Thoracic aorta (tissue), 2 donors: ENCODE measurements at regions not wholly inside any gene's neighbourhood (a gene's known extent, or its start where the extent isn't known, plus 50 kb on each side); places are given as distances from the start of the nearest gene placed in this dataset.

Source experiments
- ATAC-seq: fragments of 150-250 bp; one replicate; pipeline ENCODE4 v1.8.0; 2017; ENCODE audit warnings: low read depth; ENCODE audit not compliant: insufficient number of reproducible peaks, low FRiP score
- DNase-seq: peaks from one replicate; pipeline ENCODE4 v3.0.0-alpha.2; 2020; ENCODE audit warnings: low spot score
- H3K27ac ChIP-seq, 2 donors: fragments of 200-600 bp; sonication (generic); 1 replicate in 1 of 2; 2 replicates in 1 of 2; pipeline ENCODE4 v1.5.1; 2016; ENCODE audit warnings: mild to moderate bottlenecking in 2 of 2, moderate library complexity in 2 of 2
- H3K27me3 ChIP-seq: fragments of 200-600 bp; sonication (generic); replicated peaks from 2 replicates; pipeline ENCODE4 v1.6.0; 2016; ENCODE audit warnings: mild to moderate bottlenecking; ENCODE audit not compliant: insufficient read depth
- H3K36me3 ChIP-seq: fragments of 200-600 bp; sonication (generic); one replicate; pipeline ENCODE4 v1.5.1; 2016
- H3K4me1 ChIP-seq, 2 donors: fragments of 200-600 bp; sonication (generic); 1 replicate in 1 of 2; 2 replicates in 1 of 2; pipeline versions ENCODE4 v1.5.1 to v1.6.0; 2016; ENCODE audit warnings: low read depth in 2 of 2, mild to moderate bottlenecking in 1 of 2; ENCODE audit not compliant: control insufficient read depth in 1 of 2
- H3K4me3 ChIP-seq: fragments of 200-600 bp; sonication (generic); 2 replicates; pipeline ENCODE4 v1.5.1; 2016; ENCODE audit warnings: mild to moderate bottlenecking
- H3K9me3 ChIP-seq: fragments of 200-600 bp; sonication (generic); 2 replicates; pipeline ENCODE4 v1.5.1; 2016
- CTCF ChIP-seq: fragments of 200-600 bp; sonication (generic); IDR thresholded peaks from one replicate; pipeline ENCODE4 v1.5.1; 2019; ENCODE audit warnings: antibody characterized with exemption

- Histone ChIP-seq H3K4me1 (no peaks in the 10 kb centered on the region), H3K27ac (no peak overlapping the region), H3K36me3 (no peaks in the 10 kb centered on the region), H3K27me3 (no peaks in the 10 kb centered on the region), H3K4me3 (no peak overlapping the region), H3K9me3 (no peaks in the 10 kb centered on the region)
- TF ChIP-seq CTCF = no peak
- DNase-seq (no peak), ATAC-seq (no peak)
Measured at GRCh38 chr4:75110061-75110460, 177.1 kb downstream of the PARM1 start.

- Histone ChIP-seq H3K4me3 (no peak overlapping the region), H3K36me3 (no peaks in the 10 kb centered on the region), H3K27ac (no peak overlapping the region), H3K27me3 (no peaks in the 10 kb centered on the region), H3K4me1 (peaks cover 0 to 6% of the 10 kb centered on the region in 2 donors), H3K9me3 (no peaks in the 10 kb centered on the region)
- DNase-seq (no peak), ATAC-seq (no peak)
- TF ChIP-seq CTCF = no peak
Measured at GRCh38 chr4:75107755-75108612, 175.1 kb downstream of the PARM1 start.

- DNase-seq = no peak
- ATAC-seq = no peak
- peaks cover 3 to 16% of the 10 kb centered on the region in 2 donors for H3K4me1 ChIP-seq
Measured at GRCh38 chr4:75102787-75103085, 169.8 kb downstream of the PARM1 start.

GRCh38 chr4:75101906-75102786 is 169.2 kb downstream of the PARM1 start:
- Histone ChIP-seq H3K4me3 (no peak overlapping the region), H3K9me3 (no peaks in the 10 kb centered on the region), H3K36me3 (no peaks in the 10 kb centered on the region), H3K27ac (no peak overlapping the region), H3K4me1 (peaks cover 3 to 16% of the 10 kb centered on the region in 2 donors), H3K27me3 (no peaks in the 10 kb centered on the region)
- ATAC-seq (no peak), DNase-seq (no peak)
- no peak for TF ChIP-seq CTCF

More at GRCh38 chr4:75102787-75103085, 169.8 kb downstream of the PARM1 start:
- TF ChIP-seq CTCF = no peak
- H3K4me3 ChIP-seq = no peak overlapping the region
- no peaks in the 10 kb centered on the region for H3K36me3 ChIP-seq
- H3K27me3 ChIP-seq = no peaks in the 10 kb centered on the region
- H3K27ac ChIP-seq = no peak overlapping the region
- no peaks in the 10 kb centered on the region for H3K9me3 ChIP-seq
